ENCODE measurements at regions not wholly inside any gene's neighbourhood (a gene's known extent, or its start where the extent isn't known, plus 50 kb on each side); places are given as distances from the start of the nearest gene placed in this dataset.

DNA sequence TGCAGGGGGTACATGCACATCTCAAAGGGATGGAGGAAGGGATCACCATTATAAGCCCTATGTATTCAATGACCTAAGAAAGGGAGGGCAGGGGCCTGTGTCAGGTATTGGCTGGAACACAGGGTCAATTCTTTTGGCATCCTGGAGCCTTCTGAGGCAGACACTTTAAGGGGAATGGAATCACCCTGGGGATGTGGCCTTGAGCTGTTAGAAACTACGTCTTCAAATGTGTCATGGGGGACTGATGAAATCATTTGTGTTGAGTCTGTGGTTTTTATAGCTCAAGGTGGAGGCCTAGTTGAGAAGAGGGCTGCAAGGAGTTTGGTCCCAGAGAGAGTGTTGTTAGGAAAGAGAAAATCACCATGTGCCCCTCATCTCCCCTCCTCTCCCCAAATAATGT lies 206.1 kb upstream of the CELF2 start:
- DNase-seq (ENCODE audit: low spot score) (no peak), FAIRE-seq (no peak)

DNA sequence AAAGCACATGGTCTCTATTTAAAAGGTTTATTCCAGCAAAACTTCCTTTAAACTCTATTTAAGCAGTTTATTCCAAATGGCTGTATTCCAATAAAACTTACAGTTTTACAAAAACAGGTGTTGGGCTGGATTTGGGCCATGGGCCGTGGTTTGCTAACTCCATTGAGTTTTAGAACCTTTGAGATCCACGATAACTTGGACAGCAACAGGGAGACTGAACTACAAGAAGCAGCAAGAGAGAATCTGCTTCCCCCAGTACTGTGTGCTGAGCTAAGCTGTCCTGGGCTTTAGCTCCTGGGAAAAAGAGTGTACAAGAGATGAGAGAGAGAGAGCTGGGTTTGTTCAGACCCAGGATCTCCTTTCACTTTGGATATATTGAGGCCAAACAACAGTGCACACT lies 204.0 kb upstream of the CELF2 start:
- DNase-seq (ENCODE audit: low spot score) (no peak), FAIRE-seq (no peak)

DNA sequence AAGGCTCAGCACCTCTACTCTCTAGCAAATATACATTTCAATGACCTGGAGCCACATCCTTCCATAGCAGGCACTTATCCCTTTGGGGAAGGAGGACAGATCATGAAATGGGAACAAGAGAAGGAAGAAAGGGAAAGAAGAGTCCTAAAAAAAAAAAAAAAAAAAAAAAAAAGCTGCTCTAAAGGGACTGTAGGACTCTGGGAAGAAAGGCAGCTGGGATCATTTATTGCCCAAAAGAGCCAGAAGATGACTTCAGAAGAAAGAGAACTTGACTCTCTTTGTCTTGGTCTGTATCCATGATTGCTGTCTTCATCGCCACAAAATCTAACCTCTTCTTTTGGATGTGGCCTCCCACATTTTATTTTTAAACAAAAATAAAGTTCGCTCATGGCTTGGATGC lies 203.6 kb upstream of the CELF2 start:
- no peak for FAIRE-seq
- no peak for DNase-seq (ENCODE audit: low spot score)

DNA sequence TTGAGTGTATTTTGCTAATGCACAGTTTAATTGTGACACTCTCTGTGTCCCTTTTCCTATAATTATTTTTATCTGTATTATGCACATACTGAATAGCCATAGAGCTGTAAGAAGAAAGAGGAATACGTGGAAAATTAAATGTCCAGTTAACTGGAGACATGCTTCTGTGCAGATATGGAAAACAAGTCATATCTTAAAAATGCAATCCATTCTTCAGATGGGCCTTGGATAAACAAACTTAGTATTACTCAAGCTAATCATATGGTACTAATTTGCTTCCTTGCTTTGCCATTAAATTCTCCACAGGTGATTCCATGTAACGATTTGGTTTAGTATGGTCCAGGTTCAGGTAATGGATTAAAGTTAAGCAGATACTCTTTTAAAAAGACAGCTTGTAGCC lies 201.2 kb upstream of the CELF2 start:
- no peak for DNase-seq (ENCODE audit: low spot score)

DNA sequence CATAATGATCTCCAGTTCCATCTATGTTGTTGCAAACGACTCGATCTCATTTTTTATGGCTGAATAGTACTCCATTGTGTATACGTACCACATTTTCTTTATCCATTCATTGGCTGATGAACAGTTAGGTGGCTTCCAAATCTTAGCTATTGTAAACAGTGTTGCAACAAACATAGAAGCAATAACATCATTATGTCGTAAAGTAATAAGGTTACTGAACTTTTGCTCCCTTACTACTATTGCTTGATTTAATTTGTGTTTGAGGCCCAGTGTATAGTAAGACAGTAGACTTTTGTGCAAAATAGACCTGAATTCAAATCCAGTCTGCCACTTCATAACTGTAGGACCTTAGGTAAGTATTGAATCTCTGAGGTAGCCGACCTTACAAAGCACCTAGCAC lies 200.1 kb upstream of the CELF2 start:
- DNase-seq (ENCODE audit: low spot score) (no peak), FAIRE-seq (no peak)

More for the DNA sequence above, 201.2 kb upstream of the CELF2 start:
- no peak for FAIRE-seq

DNA sequence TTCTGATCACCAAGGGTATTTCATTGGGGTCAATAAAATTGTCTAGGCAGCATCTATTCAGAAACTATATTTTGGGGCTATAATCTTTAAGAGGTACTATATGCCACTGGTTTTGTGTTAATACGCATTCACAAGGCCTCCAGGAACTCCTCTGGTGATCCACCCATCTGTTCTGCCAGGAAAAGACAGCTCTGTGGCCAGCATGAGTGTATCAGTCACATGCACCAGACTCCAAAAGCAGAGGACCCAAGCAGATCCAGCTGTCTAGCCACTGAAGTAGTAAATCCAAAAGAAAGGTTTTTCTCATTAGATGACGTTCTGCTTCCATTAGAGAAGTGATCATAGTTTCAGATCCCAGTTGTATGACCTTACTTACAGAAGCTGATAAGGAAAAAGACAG lies 199.6 kb upstream of the CELF2 start:
- no peak for DNase-seq (ENCODE audit: low spot score)

DNA sequence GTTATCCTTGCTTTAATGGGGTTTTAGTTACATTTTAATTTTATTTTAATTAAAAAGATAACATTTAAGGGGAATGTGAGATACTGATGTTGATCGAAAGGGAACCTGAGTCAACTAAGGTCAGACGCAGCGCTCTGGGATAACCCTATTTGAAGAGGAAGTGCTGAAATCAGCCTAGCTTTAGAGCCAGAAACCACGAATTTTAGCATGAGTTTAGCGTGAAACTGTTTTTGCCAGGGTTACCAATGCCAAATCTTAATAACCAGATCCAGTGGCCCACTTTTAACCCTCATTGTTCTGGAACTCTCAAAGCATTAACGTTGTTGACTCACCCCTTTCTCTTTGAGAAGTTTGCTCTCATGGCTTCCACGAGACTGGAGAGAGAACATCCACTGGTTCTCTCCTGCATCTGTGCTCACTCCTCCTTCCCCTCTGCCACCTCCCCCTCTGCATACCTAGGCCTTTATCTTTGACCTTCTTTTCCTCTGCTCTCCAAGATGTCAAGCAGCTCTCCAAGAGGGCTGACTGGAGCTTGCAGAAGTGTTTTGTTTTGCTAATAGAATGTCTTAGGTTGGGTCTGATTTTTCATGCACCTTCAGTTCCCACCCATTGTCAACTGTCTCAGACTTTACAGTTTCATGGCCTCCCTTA lies 198.3 kb upstream of the CELF2 start:
- FAIRE-seq = no peak
- no peak for DNase-seq (ENCODE audit: low spot score)

More for the DNA sequence above, 199.6 kb upstream of the CELF2 start:
- FAIRE-seq = no peak

DNA sequence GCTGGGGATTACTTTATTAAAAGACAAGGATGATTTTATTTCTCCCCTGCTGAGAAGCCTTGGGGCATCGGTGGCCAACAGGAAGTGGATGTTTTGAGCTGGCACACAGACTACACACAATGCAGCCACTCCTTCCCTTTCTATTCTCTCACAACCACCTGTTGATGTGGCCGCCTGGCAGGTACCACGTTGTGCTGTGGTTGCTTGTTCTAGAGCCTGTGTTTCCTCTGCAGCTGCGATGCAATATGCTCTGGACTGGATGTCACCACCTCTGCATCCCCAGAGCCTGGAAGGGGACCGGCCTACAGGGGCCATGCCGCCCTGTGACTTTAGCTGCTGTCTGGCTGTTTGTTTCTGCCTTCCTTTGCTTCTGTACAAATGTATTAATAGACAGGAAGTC lies 195.7 kb upstream of the CELF2 start:
- no peak for DNase-seq (ENCODE audit: low spot score)
- no peak for FAIRE-seq

DNA sequence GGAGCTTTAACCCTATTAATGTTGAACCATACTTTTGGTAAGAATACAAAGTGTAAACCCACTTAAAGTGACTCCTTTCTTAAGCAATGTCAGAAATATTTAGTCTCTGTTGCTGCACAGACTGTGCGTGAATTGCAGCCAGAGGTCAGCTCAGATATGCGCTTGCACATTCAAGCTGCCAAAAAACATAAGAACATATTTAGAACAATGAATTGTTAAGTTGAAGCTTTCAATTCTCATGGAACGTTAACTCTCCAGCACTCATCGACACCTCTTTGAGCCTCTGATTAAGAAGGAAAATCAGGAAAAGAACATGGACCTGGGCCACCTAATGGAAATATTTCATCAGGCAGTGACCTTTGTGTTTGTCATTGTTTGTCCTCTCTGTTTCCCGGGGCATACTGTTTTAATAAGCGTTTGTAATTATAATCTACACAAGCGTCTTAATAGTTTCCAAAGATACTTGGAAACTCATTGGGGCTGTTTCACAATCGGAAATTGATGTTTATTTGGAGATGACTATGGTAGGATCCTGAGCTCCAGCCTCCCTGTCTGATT lies 193.0 kb upstream of the CELF2 start:
- FAIRE-seq (no peak), DNase-seq (ENCODE audit: low spot score) (no peak)

DNA sequence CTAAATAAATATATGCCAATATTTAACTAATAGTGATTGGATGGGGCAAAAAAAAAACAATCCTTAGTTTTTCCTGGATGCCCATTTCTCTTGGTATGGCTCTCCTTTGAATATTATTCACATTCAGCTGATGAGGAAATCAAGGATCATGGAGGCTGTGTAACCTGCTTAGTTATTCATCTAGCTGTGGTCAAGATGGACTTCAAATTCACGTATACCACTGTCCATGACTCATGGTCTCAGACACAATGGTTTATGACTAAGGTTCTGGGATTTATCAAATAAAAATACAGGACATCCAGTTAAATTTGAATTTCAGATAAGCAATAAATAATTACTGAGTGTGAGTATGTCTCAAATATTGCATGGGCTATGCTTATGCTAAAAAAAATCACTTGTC lies 191.5 kb upstream of the CELF2 start:
- DNase-seq (ENCODE audit: low spot score) (peak; percentile 65), FAIRE-seq (peak; percentile 92)

DNA sequence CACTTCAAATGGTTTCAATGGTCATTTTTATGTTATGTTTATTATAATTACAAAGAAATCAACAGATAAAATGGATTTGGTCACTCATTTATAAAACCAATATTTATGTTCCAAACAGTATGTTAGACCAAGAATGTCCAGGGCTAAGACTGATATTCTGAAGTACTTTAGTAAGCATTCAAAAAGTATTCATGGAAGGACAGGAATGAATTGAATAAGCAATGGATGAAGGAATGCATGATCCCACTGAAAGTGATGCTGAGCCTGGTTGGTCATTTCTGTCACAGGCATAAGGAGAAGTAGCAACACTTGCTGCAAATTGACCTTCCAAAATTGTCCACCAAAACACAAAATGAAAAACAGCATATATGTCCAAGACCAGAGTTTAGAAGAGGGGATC lies 189.0 kb upstream of the CELF2 start:
- no peak for DNase-seq (ENCODE audit: low spot score)
- FAIRE-seq = no peak

DNA sequence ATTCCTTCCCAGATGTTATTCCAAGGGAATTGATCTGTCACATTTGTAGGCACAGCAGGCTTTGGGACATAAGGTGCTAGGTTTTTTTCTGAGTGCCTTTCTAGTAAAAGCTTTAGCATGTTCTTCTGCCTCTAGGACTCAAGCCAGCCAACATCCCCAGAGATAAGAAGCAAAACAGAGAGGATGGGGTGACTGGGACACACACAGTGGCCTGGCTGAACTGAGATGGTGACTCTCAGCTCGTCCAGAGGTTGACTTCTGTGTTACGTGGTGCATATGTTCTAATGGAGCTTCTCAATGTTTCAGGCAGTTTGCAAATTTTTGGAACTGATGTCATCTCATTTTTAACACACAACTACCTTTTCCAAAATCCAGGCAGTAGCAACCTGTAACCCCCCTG lies 188.1 kb upstream of the CELF2 start:
- no peak for DNase-seq (ENCODE audit: low spot score)
- no peak for FAIRE-seq

DNA sequence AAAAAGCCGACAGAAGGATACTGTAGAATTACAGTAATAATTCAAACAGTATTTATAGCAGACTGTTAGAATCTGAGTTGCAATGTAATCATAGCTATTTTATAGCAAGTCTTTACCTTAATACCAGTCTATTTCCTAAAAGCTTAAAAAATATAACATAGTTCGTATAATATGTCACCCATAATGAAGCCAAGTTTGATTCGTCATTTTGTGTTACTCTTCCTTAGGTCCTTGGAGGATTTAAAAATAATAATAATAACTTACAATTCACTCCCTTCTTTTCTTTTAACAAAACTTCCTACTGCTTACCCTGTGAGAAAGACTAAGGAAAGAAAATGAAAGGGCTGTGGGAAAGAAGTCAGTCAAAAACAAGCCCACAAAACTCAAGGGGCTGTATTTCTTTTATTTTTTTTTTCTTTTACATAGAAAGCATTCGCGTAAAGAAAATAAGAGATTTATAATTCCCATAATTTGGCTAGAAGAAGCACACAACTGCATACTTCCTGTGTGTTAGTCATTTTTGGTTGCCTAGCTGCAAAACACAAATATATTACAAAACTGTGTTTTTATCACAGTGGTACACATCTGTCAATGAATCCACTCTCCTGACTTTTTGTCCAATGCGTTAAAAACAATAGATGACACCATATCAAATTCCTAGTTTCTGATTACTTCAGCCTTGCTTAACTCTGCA lies 187.2 kb upstream of the CELF2 start:
- no peak for FAIRE-seq
- DNase-seq (ENCODE audit: low spot score) = peak; percentile 40

DNA sequence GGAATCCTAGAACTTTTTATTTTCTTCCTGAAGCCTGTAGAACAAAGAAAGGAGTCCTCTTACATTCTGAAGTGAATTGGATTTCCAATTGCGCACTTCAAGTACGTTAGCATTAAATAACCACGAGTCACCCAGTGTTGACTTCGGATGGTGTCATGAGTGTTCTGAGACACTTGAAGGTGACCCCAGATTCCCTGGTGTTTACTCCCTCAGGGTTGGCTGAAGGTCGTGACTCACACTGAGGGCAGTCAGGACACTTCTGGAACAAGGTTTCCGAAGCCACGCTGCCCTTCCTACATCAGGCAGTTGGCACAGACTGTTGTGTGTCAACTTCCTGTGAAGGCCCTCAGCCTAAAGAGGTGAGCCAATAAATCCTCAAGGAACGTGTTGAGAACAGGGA lies 186.6 kb upstream of the CELF2 start:
- FAIRE-seq (peak; percentile 68), DNase-seq (ENCODE audit: low spot score) (peak; percentile 69)

DNA sequence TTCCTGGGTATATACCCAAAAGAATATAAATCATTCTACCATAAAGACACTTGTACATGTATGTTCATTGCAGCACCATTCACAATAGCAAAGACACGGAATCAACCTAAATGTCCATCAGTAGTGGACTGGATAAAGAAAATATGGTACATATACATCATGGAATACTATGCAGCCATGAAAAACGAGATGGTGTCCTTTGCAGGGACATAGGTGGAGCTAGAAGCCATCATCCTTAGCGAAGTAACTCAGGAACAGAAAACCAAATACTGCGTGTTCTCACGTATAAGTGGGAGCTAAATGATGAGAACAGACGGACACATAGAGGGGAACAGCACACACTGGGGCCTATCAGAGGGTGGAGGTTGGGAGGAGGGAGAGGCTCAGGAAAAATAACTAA lies 183.7 kb upstream of the CELF2 start:
- DNase-seq (ENCODE audit: low spot score) (no peak), FAIRE-seq (no peak)

DNA sequence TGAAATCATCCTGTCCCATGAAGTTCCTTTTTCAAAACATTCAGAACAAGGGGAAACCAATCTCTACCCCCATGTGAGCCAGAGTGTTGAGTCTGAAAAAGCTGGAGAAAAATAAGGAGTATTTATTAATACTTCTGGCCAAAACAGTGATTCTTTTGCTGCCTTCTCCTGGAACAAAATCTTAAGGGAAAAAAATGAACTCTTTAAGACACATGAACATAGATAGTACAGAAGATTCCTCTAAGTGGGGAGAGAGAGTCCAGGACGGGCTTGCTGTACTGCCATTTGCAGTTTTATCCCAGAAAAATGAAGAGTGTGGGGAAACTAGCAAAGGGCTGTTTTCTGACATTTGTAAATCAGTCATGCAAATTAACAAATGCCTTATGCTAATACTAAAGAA lies 173.4 kb upstream of the CELF2 start:
- no peak for FAIRE-seq
- no peak for DNase-seq (ENCODE audit: low spot score)

DNA sequence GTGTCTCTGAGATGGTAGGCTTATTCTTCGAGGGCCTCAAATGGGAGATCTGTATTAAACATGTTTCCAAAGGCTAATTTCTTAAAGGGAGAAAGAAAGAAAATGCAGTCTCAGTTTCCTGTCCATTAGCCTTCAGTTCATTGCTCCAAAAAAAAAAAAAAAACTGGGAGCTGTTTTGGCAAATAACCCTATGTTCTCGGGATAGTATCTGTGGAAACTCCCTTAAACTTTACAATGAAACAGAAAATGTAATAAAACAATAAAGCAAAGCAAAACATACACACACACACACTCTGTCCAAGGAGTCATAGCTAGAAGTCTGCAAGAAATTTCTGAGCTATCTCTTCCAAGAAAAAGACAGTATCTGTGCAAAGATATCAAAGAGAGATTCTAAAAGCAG lies 172.5 kb upstream of the CELF2 start:
- no peak for DNase-seq (ENCODE audit: low spot score)
- FAIRE-seq = no peak

DNA sequence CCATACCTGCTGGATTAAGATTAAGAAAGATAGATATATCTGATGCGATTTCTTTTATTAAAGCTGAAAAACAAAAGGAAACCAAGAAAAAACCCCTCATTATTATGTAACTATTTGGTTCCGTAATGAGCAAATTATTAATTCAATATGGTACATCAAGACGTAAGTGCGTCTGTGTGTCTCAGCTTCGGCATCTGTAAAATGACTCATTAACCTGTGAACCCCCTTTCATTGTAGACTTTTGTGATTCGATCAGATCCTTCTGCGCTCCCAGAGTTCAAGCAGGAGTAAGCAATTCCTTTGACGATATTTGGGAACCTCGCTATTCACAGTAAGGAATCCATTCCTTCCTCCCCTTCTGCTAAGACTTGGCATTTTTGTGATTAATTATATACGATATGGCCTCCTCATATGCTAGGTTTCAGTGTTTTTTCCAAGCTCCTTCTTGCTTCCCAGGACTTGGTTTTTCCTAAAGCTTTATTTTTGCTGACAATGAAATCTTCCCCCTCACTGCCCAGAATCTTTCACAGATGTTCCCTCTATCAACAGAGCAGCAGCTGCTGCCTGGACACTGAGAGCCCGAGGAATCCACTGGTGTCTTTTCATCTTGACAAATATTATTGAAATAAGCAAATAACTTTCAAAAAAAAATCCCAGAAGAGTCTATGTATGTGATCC lies 171.7 kb upstream of the CELF2 start:
- FAIRE-seq = no peak

DNA sequence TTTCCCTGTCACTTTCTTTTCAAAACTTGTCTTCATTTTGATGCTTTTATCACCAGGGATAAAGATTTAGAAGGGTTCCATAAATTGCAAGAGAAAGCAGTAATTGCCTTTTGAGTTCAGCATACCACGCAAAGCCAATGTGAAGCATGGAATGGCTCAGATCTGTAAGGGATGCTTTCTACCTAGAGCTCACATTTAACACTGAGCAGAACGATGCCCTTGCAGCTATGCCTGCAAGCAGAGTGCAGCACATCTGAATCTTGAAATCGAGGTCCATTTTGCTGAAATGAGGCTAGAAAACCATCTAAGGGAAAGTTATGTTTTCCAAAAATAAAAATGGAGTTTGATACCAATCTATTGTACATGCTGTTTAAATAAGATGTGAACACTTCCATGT lies 171.2 kb upstream of the CELF2 start:
- no peak for FAIRE-seq

More for the DNA sequence above, 171.7 kb upstream of the CELF2 start:
- DNase-seq (ENCODE audit: low spot score) = no peak

DNA sequence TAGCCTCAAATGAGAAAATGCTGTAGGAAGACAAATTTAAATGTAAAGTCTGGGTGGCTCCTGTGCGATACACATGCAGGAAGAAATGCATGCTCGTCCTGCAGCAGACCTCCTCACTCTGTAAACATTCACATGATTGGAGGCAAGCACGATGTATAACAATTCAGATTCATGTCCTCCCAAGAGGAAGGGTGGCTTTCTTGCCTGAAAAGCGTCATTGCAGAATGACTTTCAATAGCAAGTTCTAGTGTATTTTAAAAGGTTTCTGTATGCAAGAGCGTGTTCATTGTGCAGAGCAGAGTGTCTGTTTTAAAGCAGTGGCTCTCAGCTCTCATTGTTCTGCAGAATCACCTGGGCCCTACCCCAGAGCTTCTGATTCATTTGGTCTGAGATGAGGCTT lies 170.3 kb upstream of the CELF2 start:
- DNase-seq (ENCODE audit: low spot score) (no peak), FAIRE-seq (no peak)

More for the DNA sequence above, 171.2 kb upstream of the CELF2 start:
- no peak for DNase-seq (ENCODE audit: low spot score)

DNA sequence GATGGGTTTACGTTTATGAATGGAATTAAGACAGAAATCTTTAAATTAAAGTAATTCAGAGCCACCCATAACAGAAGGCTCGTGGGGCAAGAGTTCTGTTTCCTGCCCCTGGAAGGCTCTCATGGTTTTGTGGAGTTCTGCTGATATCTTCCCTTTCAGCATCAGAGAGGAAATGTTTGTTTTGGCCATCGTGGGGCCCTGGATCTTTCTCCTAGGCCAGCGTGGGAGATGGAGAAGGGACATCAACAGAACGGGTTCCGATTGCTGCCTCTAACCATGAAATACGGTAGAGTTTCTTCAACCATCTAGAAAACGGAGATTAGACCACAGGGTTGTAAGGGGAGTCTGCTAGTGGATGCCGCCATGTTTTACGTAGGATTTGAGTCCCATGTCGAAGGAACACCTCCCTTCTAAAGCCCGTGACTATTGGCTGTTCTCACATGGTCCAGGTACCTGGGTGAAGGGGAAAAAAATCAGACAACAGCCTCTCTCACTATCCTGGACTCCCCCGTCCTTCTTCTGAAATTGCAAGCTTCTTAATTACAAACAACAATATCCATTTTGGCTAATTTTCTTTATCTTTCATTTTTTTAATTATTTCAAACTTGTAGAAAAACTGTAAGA lies 169.1 kb upstream of the CELF2 start:
- DNase-seq (ENCODE audit: low spot score) (no peak), FAIRE-seq (no peak)

DNA sequence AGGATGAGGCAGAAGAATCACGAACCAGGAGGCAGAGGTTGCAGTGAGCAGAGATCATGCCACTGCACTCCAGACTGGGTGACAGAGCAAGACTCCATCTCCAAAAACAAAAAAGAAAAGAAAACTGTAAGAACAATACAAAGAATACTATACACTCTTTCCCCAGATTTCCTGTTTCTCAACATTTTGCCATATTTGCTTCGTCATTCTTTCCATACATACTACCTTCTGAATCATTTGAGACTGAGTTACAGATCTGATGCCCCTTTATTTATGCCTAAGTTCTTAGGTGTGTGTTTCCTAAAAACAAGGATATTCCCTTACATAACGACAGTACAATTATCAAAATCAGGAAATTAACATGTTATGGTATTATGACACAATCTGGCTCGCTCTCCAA lies 168.4 kb upstream of the CELF2 start:
- DNase-seq (ENCODE audit: low spot score) (no peak), FAIRE-seq (no peak)

All from RCC 7860 (cell line).